ENCODE measurements at regions not wholly inside any gene's neighbourhood (a gene's known extent, or its start where the extent isn't known, plus 50 kb on each side); places are given as distances from the start of the nearest gene placed in this dataset.

DNA sequence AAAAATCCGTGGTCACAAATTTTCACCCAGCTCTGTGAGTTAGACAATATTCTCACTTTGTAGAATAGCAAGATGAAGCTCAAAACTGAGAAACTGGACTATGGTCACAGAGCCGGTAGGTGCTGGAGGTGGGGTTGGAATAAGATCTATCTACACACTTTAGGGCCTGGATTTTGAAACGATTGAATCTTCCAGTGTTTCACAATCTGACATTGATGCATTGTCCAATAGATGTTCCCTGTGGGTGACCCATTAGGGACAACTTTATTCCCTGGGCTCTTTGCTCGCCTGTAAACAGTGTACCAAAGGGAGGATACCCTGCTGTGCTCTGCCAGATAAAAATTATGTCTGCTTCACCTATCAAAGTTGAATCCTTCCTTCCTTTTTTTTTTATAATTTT is 145.4 kb upstream of the MPDZ start:
- TF ChIP-seq, protein P1, sequence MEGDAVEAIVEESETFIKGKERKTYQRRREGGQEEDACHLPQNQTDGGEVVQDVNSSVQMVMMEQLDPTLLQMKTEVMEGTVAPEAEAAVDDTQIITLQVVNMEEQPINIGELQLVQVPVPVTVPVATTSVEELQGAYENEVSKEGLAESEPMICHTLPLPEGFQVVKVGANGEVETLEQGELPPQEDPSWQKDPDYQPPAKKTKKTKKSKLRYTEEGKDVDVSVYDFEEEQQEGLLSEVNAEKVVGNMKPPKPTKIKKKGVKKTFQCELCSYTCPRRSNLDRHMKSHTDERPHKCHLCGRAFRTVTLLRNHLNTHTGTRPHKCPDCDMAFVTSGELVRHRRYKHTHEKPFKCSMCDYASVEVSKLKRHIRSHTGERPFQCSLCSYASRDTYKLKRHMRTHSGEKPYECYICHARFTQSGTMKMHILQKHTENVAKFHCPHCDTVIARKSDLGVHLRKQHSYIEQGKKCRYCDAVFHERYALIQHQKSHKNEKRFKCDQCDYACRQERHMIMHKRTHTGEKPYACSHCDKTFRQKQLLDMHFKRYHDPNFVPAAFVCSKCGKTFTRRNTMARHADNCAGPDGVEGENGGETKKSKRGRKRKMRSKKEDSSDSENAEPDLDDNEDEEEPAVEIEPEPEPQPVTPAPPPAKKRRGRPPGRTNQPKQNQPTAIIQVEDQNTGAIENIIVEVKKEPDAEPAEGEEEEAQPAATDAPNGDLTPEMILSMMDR (IDR thresholded peaks at IDR 0.05; ENCODE audit: borderline replicate concordance, insufficient read depth, low read depth, low read length) = no peak
- H3K4me3 ChIP-seq (ENCODE audit: low read depth, low read length) = no peak overlapping the region

DNA sequence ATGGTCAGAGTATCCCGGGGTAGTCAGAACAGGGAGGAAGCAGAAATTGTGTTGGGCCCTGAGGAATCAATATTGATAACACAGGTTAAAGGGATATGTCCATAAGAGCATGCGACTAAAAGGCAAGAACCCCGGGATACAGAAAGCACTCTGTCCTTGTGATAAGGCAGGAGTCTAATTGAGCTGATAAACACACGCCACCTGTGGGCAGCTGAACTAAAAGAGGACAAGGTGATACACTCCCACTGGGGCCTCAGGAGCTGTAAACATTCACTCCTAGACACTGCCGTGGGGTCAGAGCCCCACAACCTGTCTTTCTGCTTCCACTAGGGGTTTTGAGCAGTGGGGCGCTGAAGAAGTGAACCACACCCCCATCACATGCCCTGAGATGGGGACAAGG is 144.7 kb upstream of the MPDZ start:
- no peak overlapping the region for H3K4me3 ChIP-seq (ENCODE audit: low read depth, low read length)
- TF ChIP-seq, protein P1 (IDR thresholded peaks at IDR 0.05; ENCODE audit: borderline replicate concordance, insufficient read depth, low read depth, low read length) = no peak

DNA sequence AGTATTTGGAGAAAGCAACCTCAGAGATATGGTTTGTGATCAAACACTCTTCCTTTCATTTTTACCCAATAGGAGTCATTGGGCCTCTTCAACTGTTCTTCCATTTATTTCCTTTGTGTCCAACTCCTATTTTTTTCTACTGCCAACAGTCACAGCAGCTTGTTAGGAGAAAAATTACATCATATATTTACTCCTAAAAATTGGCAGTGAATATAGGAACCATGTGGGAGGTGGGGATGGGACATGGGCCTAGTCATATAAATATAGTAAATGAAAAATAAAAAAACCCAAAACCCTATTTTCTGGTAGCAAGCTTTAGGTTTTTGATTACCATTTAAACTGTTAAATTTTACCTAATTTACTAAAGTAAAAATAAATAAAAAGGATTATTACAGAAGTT is 134.9 kb upstream of the MPDZ start:
- TF ChIP-seq, protein P1 (IDR thresholded peaks at IDR 0.05; ENCODE audit: borderline replicate concordance, insufficient read depth, low read depth, low read length) = no peak
- H3K4me3 ChIP-seq (ENCODE audit: low read depth, low read length) = no peak overlapping the region

DNA sequence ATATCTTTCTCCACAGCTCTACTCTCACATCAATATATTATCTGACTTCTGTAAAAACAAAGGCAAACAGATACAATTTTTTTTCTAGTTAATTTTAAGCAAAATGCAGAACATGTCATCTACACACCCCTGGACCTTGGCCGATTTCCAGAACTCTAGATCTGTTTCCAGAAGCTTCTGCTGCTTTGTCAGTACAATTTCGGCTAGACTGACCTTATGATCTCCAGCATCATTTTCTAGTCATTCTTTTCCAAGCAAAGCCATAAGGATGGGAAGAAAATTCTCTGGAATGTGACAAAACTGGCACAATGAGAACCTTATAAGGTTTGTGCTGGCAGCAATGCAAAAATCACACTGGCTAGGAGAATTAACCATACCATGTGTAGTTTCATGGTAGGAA is 132.8 kb upstream of the MPDZ start:
- H3K4me3 ChIP-seq (ENCODE audit: low read depth, low read length) = no peak overlapping the region
- TF ChIP-seq, protein P1 (IDR thresholded peaks at IDR 0.05; ENCODE audit: borderline replicate concordance, insufficient read depth, low read depth, low read length) = no peak

DNA sequence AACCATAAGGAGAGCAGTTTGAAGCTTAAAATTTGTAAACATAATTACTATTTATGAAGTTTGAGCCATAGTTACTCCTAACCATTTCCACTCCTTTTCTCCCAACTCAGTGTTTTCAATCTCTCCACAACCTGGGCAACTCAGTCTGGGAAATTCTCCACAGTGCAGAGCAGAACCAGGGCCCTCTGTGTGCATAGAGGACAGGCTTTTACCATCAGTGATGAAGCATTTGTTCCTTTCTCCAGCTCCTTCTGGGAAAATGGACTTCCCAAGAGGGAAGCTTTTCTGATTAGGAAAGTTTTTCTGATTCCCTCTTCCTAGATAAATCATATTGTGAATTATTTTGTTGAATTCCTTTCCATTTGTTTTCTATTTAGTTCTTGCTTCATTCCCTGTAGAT is 132.3 kb upstream of the MPDZ start:
- H3K4me3 ChIP-seq (ENCODE audit: low read depth, low read length) = no peak overlapping the region
- TF ChIP-seq, protein P1 (IDR thresholded peaks at IDR 0.05; ENCODE audit: borderline replicate concordance, insufficient read depth, low read depth, low read length) = no peak

DNA sequence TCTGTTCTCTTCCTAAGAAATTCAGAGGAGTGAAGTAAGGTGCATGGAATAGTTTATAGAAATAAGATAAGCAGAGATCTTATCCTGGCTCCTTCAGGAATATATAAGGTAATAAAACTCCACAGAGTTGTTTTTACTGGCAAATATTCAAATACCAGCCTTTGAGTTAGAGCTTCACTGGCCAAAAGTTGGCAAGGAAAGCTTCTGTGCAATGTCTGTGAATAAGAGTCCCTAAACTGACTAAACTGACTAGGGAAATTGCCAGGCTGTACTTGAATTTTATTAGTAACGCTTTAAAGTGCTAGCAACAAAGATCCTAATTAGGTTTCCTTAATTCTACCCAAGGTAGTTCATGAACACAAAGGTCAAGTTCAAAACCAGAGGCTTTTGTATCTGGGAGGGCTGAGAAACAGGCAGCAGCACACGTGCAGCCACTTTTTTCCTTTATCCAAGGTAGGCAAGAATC is 131.1 kb upstream of the MPDZ start:
- no peak overlapping the region for H3K4me3 ChIP-seq (ENCODE audit: low read depth, low read length)
- TF ChIP-seq, protein P1 (IDR thresholded peaks at IDR 0.05; ENCODE audit: borderline replicate concordance, insufficient read depth, low read depth, low read length) = no peak

DNA sequence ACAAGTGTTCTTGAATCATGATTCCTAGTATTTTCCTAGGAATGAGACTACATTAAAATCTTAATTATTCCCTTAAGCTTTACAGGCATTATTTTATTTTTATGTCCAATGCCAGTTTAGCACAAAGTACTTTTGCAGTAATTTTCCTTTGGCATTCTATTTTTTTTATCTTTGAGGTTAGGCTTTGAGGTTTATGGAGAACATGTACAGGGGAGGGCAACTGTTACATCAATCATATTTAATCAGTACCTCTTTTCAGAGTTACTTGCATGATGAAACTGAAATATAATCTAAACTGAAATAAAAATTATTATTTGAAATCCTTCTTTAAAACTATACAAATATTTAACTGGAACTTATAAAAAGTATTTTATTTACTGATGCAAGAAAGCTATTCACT is 118.2 kb upstream of the MPDZ start:
- TF ChIP-seq, protein P1 (IDR thresholded peaks at IDR 0.05; ENCODE audit: borderline replicate concordance, insufficient read depth, low read depth, low read length) = no peak
- no peak overlapping the region for H3K4me3 ChIP-seq (ENCODE audit: low read depth, low read length)
